Caco-2 (cell line): ENCODE measurements at regions not wholly inside any gene's neighbourhood (a gene's known extent, or its start where the extent isn't known, plus 50 kb on each side); places are given as distances from the start of the nearest gene placed in this dataset.

Experiments
- BruUV-seq: library from RNA; stranded (reverse); fragments of 400-500 nt; replicated peaks from 2 replicates; lab custom pipeline; 2021; lab: Mats Ljungman, UMichigan
- CTCF ChIA-PET: fragments of 300-600 bp; sonication (Branson Sonifier 250); formaldehyde crosslinking; loops from one replicate; lab custom pipeline; 2022; ENCODE audit warnings: antibody characterized with exemption; lab: Charles Lee
- POLR2A ChIA-PET: fragments of 300-600 bp; sonication (Branson Sonifier 250); formaldehyde crosslinking; loops from one replicate; lab custom pipeline; 2022; ENCODE audit warnings: antibody characterized with exemption; lab: Charles Lee
- DNase-seq, 2 experiments: peaks; one replicate each; pipeline versions ENCODE4 v3.0.0 to v3.0.0-alpha.2; 2020 to 2022
- H3K27me3 ChIP-seq: replicated peaks from 2 replicates; pipeline ENCODE4 v1.6.0; 2011; ENCODE audit warnings: low read length; ENCODE audit not compliant: control insufficient read depth, insufficient read depth
- H3K36me3 ChIP-seq: 2 replicates; pipeline ENCODE4 v1.5.1; 2011; ENCODE audit warnings: low read length; ENCODE audit not compliant: control insufficient read depth, insufficient read depth
- H3K4me1 ChIP-seq: fragments of 250-450 bp; sonication (Bioruptor Pico); 2 replicates; pipeline ENCODE4 v1.5.1; 2020; ENCODE audit warnings: mild to moderate bottlenecking
- H3K4me3 ChIP-seq: 2 replicates; pipeline ENCODE4 v1.5.1; 2011; ENCODE audit warnings: low read depth, mild to moderate bottlenecking, control low read depth, low read length
- H3K9me3 ChIP-seq: fragments of 250-450 bp; sonication (Bioruptor Pico); 2 replicates; pipeline ENCODE4 v1.5.1; 2020; ENCODE audit warnings: mild to moderate bottlenecking, moderate library complexity
- H3K27ac Mint-ChIP-seq: one replicate; pipeline ENCODE4 v1.8.0; 2022; ENCODE audit warnings: mixed read lengths; ENCODE audit not compliant: unreplicated experiment
- H3K27me3 Mint-ChIP-seq: one replicate; pipeline ENCODE4 v1.8.0; 2022; ENCODE audit warnings: mixed read lengths; ENCODE audit not compliant: insufficient read depth, unreplicated experiment
- H3K36me3 Mint-ChIP-seq: one replicate; pipeline ENCODE4 v1.8.0; 2022; ENCODE audit warnings: mild to moderate bottlenecking, mixed read lengths; ENCODE audit not compliant: insufficient read depth, unreplicated experiment
- H3K4me1 Mint-ChIP-seq: one replicate; pipeline ENCODE4 v1.8.0; 2022; ENCODE audit warnings: low read depth, mixed read lengths; ENCODE audit not compliant: unreplicated experiment
- H3K4me3 Mint-ChIP-seq: one replicate; pipeline ENCODE4 v1.8.0; 2022; ENCODE audit warnings: mild to moderate bottlenecking, moderate library complexity, mixed read lengths; ENCODE audit not compliant: unreplicated experiment
- H3K9me3 Mint-ChIP-seq: one replicate; pipeline ENCODE4 v1.8.0; 2022; ENCODE audit warnings: mixed read lengths; ENCODE audit not compliant: unreplicated experiment
- intact Hi-C: fragments of 100-400 bp; cut with micrococcal nuclease; formaldehyde crosslinking; loops from one replicate; pipeline ENCODE4 v1.10.0; 2022; ENCODE audit not compliant: unreplicated experiment
- TF ChIP-seq, protein P1 (sequence below), 2 experiments: fragments of 200-600 bp in 1 of 2; IDR thresholded peaks; 1 replicate in 1 of 2; 2 replicates in 1 of 2; pipeline versions ENCODE4 v1.5.1 to v1.8.0; 2011 to 2022; ENCODE audit warnings: antibody characterized with exemption in 1 of 2, control low read depth in 1 of 2, inconsistent platforms in 1 of 2, low read depth in 1 of 2, low read length in 1 of 2, mild to moderate bottlenecking in 1 of 2, moderate library complexity in 1 of 2; ENCODE audit not compliant: insufficient read depth in 1 of 2, severe bottlenecking in 1 of 2, unreplicated experiment in 1 of 2

DNA sequence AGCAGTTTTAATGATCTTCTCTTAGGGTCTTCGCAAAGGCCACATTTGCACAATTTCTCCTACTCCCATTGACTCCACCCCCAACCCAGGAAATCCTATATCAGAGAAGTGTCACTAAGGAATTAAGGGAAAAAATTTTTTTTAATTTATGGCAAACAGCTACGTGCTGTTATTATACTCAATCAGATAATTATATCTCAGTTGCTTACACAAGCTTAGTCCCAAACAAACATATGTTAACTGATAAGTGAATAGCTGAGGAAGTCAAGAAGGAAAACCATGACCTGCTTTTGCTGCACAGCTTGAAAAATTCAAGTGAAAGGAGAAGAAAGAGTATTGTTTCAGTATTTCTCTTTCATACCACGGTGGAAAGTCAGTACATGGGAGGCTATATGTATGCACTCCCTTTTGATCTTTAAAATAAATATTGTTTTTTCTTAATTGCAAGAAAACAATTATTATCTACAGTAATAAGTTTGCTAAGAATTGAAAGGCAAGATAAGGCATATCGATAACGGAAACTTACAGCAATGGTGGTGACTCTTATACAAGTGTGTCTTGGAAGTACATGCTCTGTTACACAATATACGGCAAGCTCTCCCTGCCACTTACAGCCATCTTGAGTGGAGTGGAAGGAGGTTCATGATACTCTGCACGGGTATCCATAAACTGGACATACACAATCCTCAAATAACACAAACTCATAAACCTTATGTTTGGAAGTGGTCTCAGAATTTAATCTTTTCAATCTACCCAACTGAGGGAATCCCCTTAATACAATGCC, 167.9 kb upstream of the FREM1 start:
- DNase-seq = no peak
- H3K27ac Mint-ChIP-seq = no peak overlapping the region
- POLR2A ChIA-PET = no interaction called here

DNA sequence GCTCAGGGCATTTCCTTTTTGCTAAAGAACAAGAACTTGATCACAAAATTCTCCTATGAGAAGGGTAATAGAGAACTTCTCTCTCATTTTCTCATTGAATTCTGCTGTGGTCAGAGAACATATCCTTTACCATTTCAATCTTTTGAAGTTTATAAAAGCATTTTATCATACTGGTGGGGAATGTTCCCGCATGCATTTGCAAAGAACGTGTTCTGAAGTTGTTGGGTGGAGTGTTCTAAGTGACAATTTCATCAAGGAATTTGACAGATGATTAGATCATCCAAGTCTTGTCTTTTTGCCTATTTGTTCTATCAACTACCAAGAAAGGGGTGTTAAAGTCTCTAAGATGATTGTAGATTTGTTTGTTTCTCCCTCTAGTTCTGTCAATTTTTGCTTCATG, 163.4 kb upstream of the FREM1 start:
- H3K9me3 Mint-ChIP-seq = peaks cover 20% of the 10 kb centered on the region
- DNase-seq = no peak
- intact Hi-C loops = no loop called here
- H3K9me3 ChIP-seq = no peaks in the 10 kb centered on the region
- peaks cover 6% of the 10 kb centered on the region for H3K27me3 Mint-ChIP-seq
- H3K4me3 Mint-ChIP-seq = no peak overlapping the region
- H3K27ac Mint-ChIP-seq = no peak overlapping the region
- peaks cover 6% of the 10 kb centered on the region for H3K36me3 Mint-ChIP-seq
- TF ChIP-seq, protein P1, sequence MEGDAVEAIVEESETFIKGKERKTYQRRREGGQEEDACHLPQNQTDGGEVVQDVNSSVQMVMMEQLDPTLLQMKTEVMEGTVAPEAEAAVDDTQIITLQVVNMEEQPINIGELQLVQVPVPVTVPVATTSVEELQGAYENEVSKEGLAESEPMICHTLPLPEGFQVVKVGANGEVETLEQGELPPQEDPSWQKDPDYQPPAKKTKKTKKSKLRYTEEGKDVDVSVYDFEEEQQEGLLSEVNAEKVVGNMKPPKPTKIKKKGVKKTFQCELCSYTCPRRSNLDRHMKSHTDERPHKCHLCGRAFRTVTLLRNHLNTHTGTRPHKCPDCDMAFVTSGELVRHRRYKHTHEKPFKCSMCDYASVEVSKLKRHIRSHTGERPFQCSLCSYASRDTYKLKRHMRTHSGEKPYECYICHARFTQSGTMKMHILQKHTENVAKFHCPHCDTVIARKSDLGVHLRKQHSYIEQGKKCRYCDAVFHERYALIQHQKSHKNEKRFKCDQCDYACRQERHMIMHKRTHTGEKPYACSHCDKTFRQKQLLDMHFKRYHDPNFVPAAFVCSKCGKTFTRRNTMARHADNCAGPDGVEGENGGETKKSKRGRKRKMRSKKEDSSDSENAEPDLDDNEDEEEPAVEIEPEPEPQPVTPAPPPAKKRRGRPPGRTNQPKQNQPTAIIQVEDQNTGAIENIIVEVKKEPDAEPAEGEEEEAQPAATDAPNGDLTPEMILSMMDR (IDR thresholded peaks at IDR 0.05; ENCODE audit: insufficient read depth in 1 of 2, low read depth in 1 of 2, low read length in 1 of 2, severe bottlenecking in 1 of 2, unreplicated experiment in 1 of 2) = no peak
- ChIA-PET POLR2A (no interaction called here), CTCF (no interaction called here)
- H3K36me3 ChIP-seq = no peaks in the 10 kb centered on the region
- H3K4me3 ChIP-seq = no peak overlapping the region
- no peaks in the 10 kb centered on the region for H3K4me1 ChIP-seq
- H3K4me1 Mint-ChIP-seq = no peaks in the 10 kb centered on the region
- no TSS peak for BruUV-seq
- H3K27me3 ChIP-seq = no peaks in the 10 kb centered on the region

More for the DNA sequence above, 167.9 kb upstream of the FREM1 start:
- Mint-ChIP-seq H3K27me3 (peaks cover 6% of the 10 kb centered on the region), H3K4me3 (no peak overlapping the region), H3K4me1 (no peaks in the 10 kb centered on the region), H3K9me3 (peaks cover 20% of the 10 kb centered on the region), H3K36me3 (peaks cover 6% of the 10 kb centered on the region)
- no TSS peak for BruUV-seq
- Histone ChIP-seq H3K4me3 (no peak overlapping the region), H3K9me3 (no peaks in the 10 kb centered on the region), H3K4me1 (no peaks in the 10 kb centered on the region), H3K36me3 (no peaks in the 10 kb centered on the region), H3K27me3 (no peaks in the 10 kb centered on the region)
- TF ChIP-seq, protein P1 (IDR thresholded peaks at IDR 0.05; ENCODE audit: insufficient read depth in 1 of 2, low read depth in 1 of 2, low read length in 1 of 2, severe bottlenecking in 1 of 2, unreplicated experiment in 1 of 2) = no peak
- intact Hi-C loops = no loop called here
- CTCF ChIA-PET = no interaction called here

DNA sequence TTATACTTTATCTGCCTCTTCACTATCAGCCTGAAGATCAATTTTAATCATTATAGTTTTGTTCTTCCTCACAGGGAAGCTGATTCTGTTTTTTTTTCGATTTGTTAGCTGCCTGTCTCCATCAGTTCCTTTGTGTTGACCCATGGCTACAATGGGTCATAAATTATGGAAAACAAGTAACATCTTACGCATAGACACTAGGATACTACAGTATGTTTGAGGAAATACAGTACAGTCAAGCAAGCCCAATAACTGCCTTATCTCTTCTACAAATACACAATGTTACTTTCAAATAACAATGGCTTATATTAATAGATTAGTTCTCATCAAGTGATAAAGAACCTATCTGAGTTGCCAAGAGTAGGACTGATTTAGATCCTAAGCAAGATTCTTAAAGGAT, 160.5 kb upstream of the FREM1 start:
- Histone ChIP-seq H3K4me1 (no peaks in the 10 kb centered on the region), H3K36me3 (no peaks in the 10 kb centered on the region), H3K27me3 (no peaks in the 10 kb centered on the region), H3K9me3 (no peaks in the 10 kb centered on the region), H3K4me3 (no peak overlapping the region)
- intact Hi-C loops = no loop called here
- ChIA-PET POLR2A (no interaction called here), CTCF (no interaction called here)
- TF ChIP-seq, protein P1 (IDR thresholded peaks at IDR 0.05; ENCODE audit: insufficient read depth in 1 of 2, low read depth in 1 of 2, low read length in 1 of 2, severe bottlenecking in 1 of 2, unreplicated experiment in 1 of 2) = no peak
- Mint-ChIP-seq H3K36me3 (no peaks in the 10 kb centered on the region), H3K27me3 (peaks cover 2% of the 10 kb centered on the region), H3K27ac (no peak overlapping the region), H3K4me1 (no peaks in the 10 kb centered on the region), H3K9me3 (peaks cover 11% of the 10 kb centered on the region), H3K4me3 (no peak overlapping the region)
- BruUV-seq = no TSS peak
- DNase-seq = no peak
